Heart left ventricle (tissue), 13 donors: ENCODE measurements at regions not wholly inside any gene's neighbourhood (a gene's known extent, or its start where the extent isn't known, plus 50 kb on each side); places are given as distances from the start of the nearest gene placed in this dataset.

ENCODE experiments used
- POLR2A ChIP-seq, 2 donors: fragments of 450-650 bp; IDR thresholded peaks; one replicate each; pipeline ENCODE4 v1.6.1; 2017; ENCODE audit warnings: antibody characterized with exemption in 2 of 2, mild to moderate bottlenecking in 2 of 2, moderate library complexity in 2 of 2
- TF ChIP-seq, protein P1 (sequence below), 12 donors: fragments of 200-600 bp; sonication (generic) in 4 of 12; IDR thresholded peaks; one replicate each; pipeline versions ENCODE4 v1.5.0 to v1.8.0; 2018 to 2022; ENCODE audit warnings: antibody characterized with exemption in 12 of 12, mild to moderate bottlenecking in 5 of 12
- donor health status: ischemic (EF 13 %, LVEDD 7.1; RV severe dilation, severe dysfunction).
- donor health status: DM: no; HTN: yes; CAD: no.
- donor health status: DM: no; HTN: no; CAD: no.
- donor health status: ischemic (EF 25% LVEDD 6.9; RV normal size, moderate dysfunction).
- donor health status: ischemic (EF 25% LVEDD 5.7; RV mildly dilated, moderate dysfunction).
- donor health status: ischemic (EF 35%, LVEDD 5.7; RV mildly dilated, moderate dysfunction).
- donor health status: nonischemic (EF 11% LVEDD 7.7; RV severe dilation, severe dysfunction).
- donor health status: DM: yes; HTN: yes; CAD: no.
- donor health status: PGD.
- donor health status: ischemic (EF 29% LVEDD 5.4; RV normal size, mild dysfunction).
- donor health status: nonischemic (EF 23%, LVEDD 6.1; RV moderate dilation, normal function).

DNA sequence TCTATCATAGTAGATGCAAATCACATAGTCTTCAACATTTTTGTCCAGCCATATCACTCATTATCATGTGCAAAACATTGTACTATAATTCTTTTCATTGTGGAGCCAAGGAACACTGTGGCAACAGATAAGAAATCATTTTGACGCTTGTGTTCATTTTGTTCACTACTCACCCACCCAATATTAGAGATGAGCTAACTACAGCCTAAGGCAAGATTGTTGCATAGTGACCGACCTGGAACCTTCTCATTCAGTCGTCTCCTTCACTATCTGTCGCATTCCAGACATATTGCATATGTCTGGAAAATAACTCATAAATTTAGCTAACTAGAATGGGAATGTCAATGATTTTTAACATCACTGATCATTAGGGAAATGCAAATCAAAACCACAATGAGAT is 270.3 kb downstream of the CGGBP1 start:
- TF ChIP-seq, protein P1, sequence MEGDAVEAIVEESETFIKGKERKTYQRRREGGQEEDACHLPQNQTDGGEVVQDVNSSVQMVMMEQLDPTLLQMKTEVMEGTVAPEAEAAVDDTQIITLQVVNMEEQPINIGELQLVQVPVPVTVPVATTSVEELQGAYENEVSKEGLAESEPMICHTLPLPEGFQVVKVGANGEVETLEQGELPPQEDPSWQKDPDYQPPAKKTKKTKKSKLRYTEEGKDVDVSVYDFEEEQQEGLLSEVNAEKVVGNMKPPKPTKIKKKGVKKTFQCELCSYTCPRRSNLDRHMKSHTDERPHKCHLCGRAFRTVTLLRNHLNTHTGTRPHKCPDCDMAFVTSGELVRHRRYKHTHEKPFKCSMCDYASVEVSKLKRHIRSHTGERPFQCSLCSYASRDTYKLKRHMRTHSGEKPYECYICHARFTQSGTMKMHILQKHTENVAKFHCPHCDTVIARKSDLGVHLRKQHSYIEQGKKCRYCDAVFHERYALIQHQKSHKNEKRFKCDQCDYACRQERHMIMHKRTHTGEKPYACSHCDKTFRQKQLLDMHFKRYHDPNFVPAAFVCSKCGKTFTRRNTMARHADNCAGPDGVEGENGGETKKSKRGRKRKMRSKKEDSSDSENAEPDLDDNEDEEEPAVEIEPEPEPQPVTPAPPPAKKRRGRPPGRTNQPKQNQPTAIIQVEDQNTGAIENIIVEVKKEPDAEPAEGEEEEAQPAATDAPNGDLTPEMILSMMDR (IDR thresholded peaks at IDR 0.05): no peak
- TF ChIP-seq POLR2A (IDR thresholded peaks at IDR 0.05): no peak
